SU-DHL-6 (cell line): ENCODE measurements at regions not wholly inside any gene's neighbourhood (a gene's known extent, or its start where the extent isn't known, plus 50 kb on each side); places are given as distances from the start of the nearest gene placed in this dataset.

ENCODE experiments used
- H2AFZ ChIP-seq: fragments of 200-600 bp; sonication (generic); 2 replicates; pipeline ENCODE4 v1.6.1; 2014; ENCODE audit warnings: low read depth, mild to moderate bottlenecking, moderate library complexity, mixed read lengths, antibody characterized with exemption, low read length; ENCODE audit not compliant: severe bottlenecking
- H3F3A ChIP-seq: fragments of 200-600 bp; shearing (Covaris generic); 2 replicates; pipeline ENCODE4 v1.6.0; 2016; ENCODE audit warnings: antibody characterized with exemption, mild to moderate bottlenecking; ENCODE audit not compliant: insufficient read depth
- H3K27ac ChIP-seq: fragments of 200-600 bp; sonication (generic); 2 replicates; pipeline ENCODE4 v1.5.1; 2016; ENCODE audit warnings: low read depth, mild to moderate bottlenecking, low read length, moderate library complexity, mixed read lengths
- H3K27me3 ChIP-seq: fragments of 200-600 bp; sonication (generic), shearing (Covaris generic); 2 replicates; pipeline ENCODE4 v1.6.0; 2014; ENCODE audit warnings: mild to moderate bottlenecking, low read length
- H3K36me3 ChIP-seq: fragments of 200-600 bp; sonication (generic); 2 replicates; pipeline ENCODE4 v1.6.1; 2014; ENCODE audit warnings: mild to moderate bottlenecking, low read length, mixed read lengths
- H3K4me2 ChIP-seq: fragments of 300-600, 200-600 bp; shearing (Covaris generic), sonication (generic); 2 replicates; pipeline ENCODE4 v1.6.0; 2014; ENCODE audit warnings: low read length, low read depth, mild to moderate bottlenecking; ENCODE audit not compliant: poor library complexity, severe bottlenecking
- H3K4me3 ChIP-seq: fragments of 200-600 bp; sonication (generic); 2 replicates; pipeline ENCODE4 v1.5.1; 2014; ENCODE audit warnings: antibody characterized with exemption, low read length, mild to moderate bottlenecking, mixed read lengths; ENCODE audit not compliant: insufficient read depth, poor library complexity, severe bottlenecking
- H3K79me2 ChIP-seq: fragments of 200-600 bp; sonication (generic); 2 replicates; pipeline ENCODE4 v1.6.1; 2014; ENCODE audit warnings: mild to moderate bottlenecking, low read length, moderate library complexity; ENCODE audit not compliant: insufficient read depth
- H3K9ac ChIP-seq: fragments of 200-600 bp; sonication (generic); 2 replicates; pipeline ENCODE4 v1.7.0; 2014; ENCODE audit warnings: mild to moderate bottlenecking, low read length
- H3K9me2 ChIP-seq: fragments of 200-600 bp; sonication (generic); replicated peaks from 2 replicates; pipeline ENCODE4 v1.6.1; 2014; ENCODE audit warnings: low read length; ENCODE audit not compliant: insufficient read depth
- H3K9me3 ChIP-seq: fragments of 200-600 bp; sonication (generic); 2 replicates; pipeline ENCODE4 v1.6.1; 2014; ENCODE audit warnings: low read length, mixed read lengths; ENCODE audit not compliant: insufficient read depth
- H4K20me1 ChIP-seq: fragments of 200-600 bp; sonication (generic); 2 replicates; pipeline ENCODE4 v1.6.1; 2014; ENCODE audit warnings: low read depth, mild to moderate bottlenecking, antibody characterized with exemption, low read length, moderate library complexity, mixed read lengths
- CTCF ChIP-seq: fragments of 200-600 bp; sonication (generic); IDR thresholded peaks from one replicate; pipeline ENCODE4 v1.5.1; 2017; ENCODE audit warnings: antibody characterized with exemption, mild to moderate bottlenecking, low read length, moderate library complexity; ENCODE audit not compliant: insufficient read depth, poor library complexity, severe bottlenecking
- EZH2phosphoT487 ChIP-seq: fragments of 200-600 bp; sonication (generic), shearing (Covaris generic); conservative IDR thresholded peaks from 2 replicates; pipeline ENCODE4 v1.6.1; 2018; ENCODE audit warnings: mild to moderate bottlenecking, antibody characterized with exemption, low read length, moderate library complexity, mixed read lengths

GRCh38 chr4:14396183-14396582, 606.1 kb upstream of the CPEB2 start:
- Histone ChIP-seq H3K9me2 (no peaks in the 10 kb centered on the region; the same call in 1 of the 2 replicates), H3K4me3 (no peak overlapping the region), H3K27ac (no peak overlapping the region), H4K20me1 (no peaks in the 10 kb centered on the region), H3K9ac (no peak overlapping the region), H3F3A (no peaks in the 10 kb centered on the region), H3K4me2 (no peak overlapping the region), H3K27me3 (no peaks in the 10 kb centered on the region), H3K36me3 (no peaks in the 10 kb centered on the region), H3K79me2 (no peaks in the 10 kb centered on the region), H2AFZ (no peak overlapping the region), H3K9me3 (no peaks in the 10 kb centered on the region)
- TF ChIP-seq CTCF (no peak), EZH2phosphoT487 (no peak)

GRCh38 chr4:14399848-14400247, 602.4 kb upstream of the CPEB2 start:
- Histone ChIP-seq H3K9me3 (no peaks in the 10 kb centered on the region), H4K20me1 (no peaks in the 10 kb centered on the region), H3K9me2 (no peaks in the 10 kb centered on the region; the same call in 1 of the 2 replicates), H3K79me2 (no peaks in the 10 kb centered on the region), H3F3A (no peaks in the 10 kb centered on the region), H3K4me2 (no peak overlapping the region), H3K9ac (no peak overlapping the region), H3K27ac (no peak overlapping the region), H3K27me3 (no peaks in the 10 kb centered on the region), H2AFZ (no peak overlapping the region), H3K4me3 (no peak overlapping the region), H3K36me3 (no peaks in the 10 kb centered on the region)
- TF ChIP-seq CTCF, result no peak
- TF ChIP-seq EZH2phosphoT487, result no peak

- Histone ChIP-seq H3F3A (no peaks in the 10 kb centered on the region), H3K27me3 (no peaks in the 10 kb centered on the region), H3K4me2 (no peak overlapping the region), H3K79me2 (no peaks in the 10 kb centered on the region), H3K9me2 (no peaks in the 10 kb centered on the region; the same call in 1 of the 2 replicates), H3K4me3 (no peak overlapping the region), H2AFZ (no peak overlapping the region), H3K36me3 (no peaks in the 10 kb centered on the region), H3K27ac (no peak overlapping the region), H3K9me3 (no peaks in the 10 kb centered on the region), H3K9ac (no peak overlapping the region), H4K20me1 (no peaks in the 10 kb centered on the region)
- TF ChIP-seq CTCF (no peak), EZH2phosphoT487 (no peak)
These were observed 602.0 kb upstream of the CPEB2 start for GRCh38 chr4:14400307-14400706.
